Common myeloid progenitor, CD34-positive (primary cell): ENCODE measurements at regions not wholly inside any gene's neighbourhood (a gene's known extent, or its start where the extent isn't known, plus 50 kb on each side); places are given as distances from the start of the nearest gene placed in this dataset.
"Not testable (repeated sequence)": the region's sequence is repeated elsewhere in the genome, so short reads cannot be mapped to it uniquely, and the experiment has no call there.

Experiments
- CTCF ChIA-PET: fragments of 350-600 bp; sonication (Branson Sonifier 250); formaldehyde crosslinking; loops from one replicate; lab custom pipeline; 2021; ENCODE audit warnings: antibody characterized with exemption; lab: Charles Lee
- POLR2A ChIA-PET: fragments of 350-600 bp; sonication (Branson Sonifier 250); formaldehyde crosslinking; loops from one replicate; lab custom pipeline; 2021; ENCODE audit warnings: antibody characterized with exemption; lab: Charles Lee
- DNase-seq, 3 donors: peaks; one replicate each; pipeline versions ENCODE4 v3.0.0 to v3.0.0-alpha.2; 2013
- H3K27ac ChIP-seq, 2 experiments: 1 replicate in 1 of 2; 2 replicates in 1 of 2; pipeline ENCODE4 v1.7.0; 2013; ENCODE audit warnings: inconsistent platforms in 2 of 2, low read length in 2 of 2, mild to moderate bottlenecking in 2 of 2, low read depth in 1 of 2, moderate library complexity in 1 of 2; ENCODE audit not compliant: severe bottlenecking in 2 of 2, insufficient read depth in 1 of 2, poor library complexity in 1 of 2
- H3K27me3 ChIP-seq, 5 experiments: replicated peaks in 2 of 5; 1 replicate in 3 of 5; 2 replicates in 2 of 5; pipeline versions ENCODE4 v1.6.1 to v1.7.0; 2013; ENCODE audit warnings: low read length in 4 of 5, mild to moderate bottlenecking in 2 of 5, moderate library complexity in 2 of 5, inconsistent platforms in 1 of 5; ENCODE audit not compliant: insufficient read depth in 5 of 5, control insufficient read depth in 4 of 5
- H3K36me3 ChIP-seq, 4 experiments: 1 replicate in 2 of 4; 2 replicates in 2 of 4; pipeline versions ENCODE4 v1.6.1 to v1.7.0; 2013; ENCODE audit warnings: low read length in 3 of 4, control low read depth in 1 of 4, mild to moderate bottlenecking in 1 of 4; ENCODE audit not compliant: control insufficient read depth in 4 of 4, insufficient read depth in 4 of 4
- H3K4me1 ChIP-seq, 4 experiments: 1 replicate in 3 of 4; 2 replicates in 1 of 4; pipeline versions ENCODE4 v1.6.1 to v1.7.1; 2013; ENCODE audit warnings: low read length in 3 of 4, mild to moderate bottlenecking in 3 of 4, control low read depth in 1 of 4, inconsistent platforms in 1 of 4, moderate library complexity in 1 of 4; ENCODE audit not compliant: control insufficient read depth in 4 of 4, insufficient read depth in 4 of 4; ENCODE audit errors: control extremely low read depth in 1 of 4
- H3K4me3 ChIP-seq, 7 experiments: 1 replicate in 4 of 7; 2 replicates in 3 of 7; pipeline versions ENCODE4 v1.5.1 to v1.7.0; 2013; ENCODE audit warnings: mild to moderate bottlenecking in 7 of 7, low read length in 6 of 7, moderate library complexity in 6 of 7, inconsistent platforms in 2 of 7, low read depth in 2 of 7, control low read depth in 1 of 7; ENCODE audit not compliant: insufficient read depth in 4 of 7, control insufficient read depth in 1 of 7; ENCODE audit errors: extremely low read depth in 1 of 7
- H3K9me3 ChIP-seq, 5 experiments: 1 replicate in 4 of 5; 2 replicates in 1 of 5; pipeline versions ENCODE4 v1.6.1 to v1.7.1; 2013; ENCODE audit warnings: low read length in 4 of 5, mild to moderate bottlenecking in 2 of 5, inconsistent platforms in 1 of 5, low read depth in 1 of 5, moderate library complexity in 1 of 5; ENCODE audit not compliant: control insufficient read depth in 4 of 5, insufficient read depth in 2 of 5; ENCODE audit errors: control extremely low read depth in 1 of 5
- WGBS: methylation state at CpG from one replicate; pipeline ENCODE4 v1.1.5; 2013; ENCODE audit not compliant: insufficient coverage; 5-methylcytosine and 5-hydroxymethylcytosine counted together

- H3K27me3 ChIP-seq: peaks cover 0 to 3% (median 0%) of the 10 kb centered on the region in 5 experiments
- H3K9me3 ChIP-seq: no peaks in the 10 kb centered on the region
- ChIA-PET CTCF (no interaction called here), POLR2A (no interaction called here)
- no peak overlapping the region for H3K27ac ChIP-seq
- H3K4me1 ChIP-seq: no peaks in the 10 kb centered on the region
- no peak overlapping the region for H3K4me3 ChIP-seq
- WGBS: 62% methylated on average over 9 of the region's 16 CpGs
- no peak for DNase-seq
- no peaks in the 10 kb centered on the region for H3K36me3 ChIP-seq
Measured at GRCh38 chrX:1140236-1140681, 72.2 kb downstream of the CRLF2 start.

GRCh38 chrX:1139185-1139500 is 73.3 kb downstream of the CRLF2 start:
- CTCF ChIA-PET: no interaction called here
- POLR2A ChIA-PET: no interaction called here

GRCh38 chrX:1138476-1139184 is 73.8 kb downstream of the CRLF2 start:
- Histone ChIP-seq H3K27ac (no peak overlapping the region), H3K9me3 (no peaks in the 10 kb centered on the region), H3K27me3 (peaks cover 0 to 3% (median 0%) of the 10 kb centered on the region in 5 experiments), H3K36me3 (no peaks in the 10 kb centered on the region), H3K4me3 (no peak overlapping the region), H3K4me1 (no peaks in the 10 kb centered on the region)
- POLR2A ChIA-PET: no interaction called here
- DNase-seq: no peak
- 81% methylated on average over 21 of the region's 22 CpGs for WGBS
- CTCF ChIA-PET: no interaction called here

More at GRCh38 chrX:1139185-1139500, 73.3 kb downstream of the CRLF2 start:
- H3K27ac ChIP-seq: no peak overlapping the region
- WGBS: 94% methylated on average over 10 of the region's 10 CpGs
- no peaks in the 10 kb centered on the region for H3K36me3 ChIP-seq
- H3K27me3 ChIP-seq: peaks cover 0 to 3% (median 0%) of the 10 kb centered on the region in 5 experiments
- no peak overlapping the region for H3K4me3 ChIP-seq
- no peaks in the 10 kb centered on the region for H3K4me1 ChIP-seq
- no peak for DNase-seq
- no peaks in the 10 kb centered on the region for H3K9me3 ChIP-seq

- Histone ChIP-seq H3K4me3 (no peak overlapping the region), H3K9me3 (no peaks in the 10 kb centered on the region), H3K27me3 (peaks cover 0 to 3% (median 0%) of the 10 kb centered on the region in 5 experiments), H3K36me3 (no peaks in the 10 kb centered on the region), H3K4me1 (no peaks in the 10 kb centered on the region), H3K27ac (no peak overlapping the region)
- ChIA-PET POLR2A (no interaction called here), CTCF (no interaction called here)
- WGBS: 98% methylated on average over 8 of the region's 10 CpGs
- DNase-seq: no peak
Measured at GRCh38 chrX:1137531-1137930, 74.9 kb downstream of the CRLF2 start.

- H3K4me1 ChIP-seq, POLR2A ChIA-PET, H3K27ac ChIP-seq, CTCF ChIA-PET, H3K36me3 ChIP-seq, H3K4me3 ChIP-seq, H3K27me3 ChIP-seq, DNase-seq, H3K9me3 ChIP-seq: not testable (repeated sequence)
- WGBS: 100% methylated on average over 7 of the region's 8 CpGs
Measured at GRCh38 chrX:1136582-1136981, 75.9 kb downstream of the CRLF2 start.

GRCh38 chrX:1134976-1135375 is 77.5 kb downstream of the CRLF2 start:
- Histone ChIP-seq H3K36me3 (no peaks in the 10 kb centered on the region), H3K27ac (no peak overlapping the region), H3K4me1 (no peaks in the 10 kb centered on the region), H3K27me3 (no peaks in the 10 kb centered on the region), H3K9me3 (no peaks in the 10 kb centered on the region), H3K4me3 (no peak overlapping the region)
- ChIA-PET CTCF (no interaction called here), POLR2A (no interaction called here)
- WGBS: 97% methylated on average over 13 of the region's 13 CpGs
- no peak for DNase-seq

GRCh38 chrX:1134156-1134555 is 78.3 kb downstream of the CRLF2 start:
- POLR2A ChIA-PET: no interaction called here
- Histone ChIP-seq H3K4me1 (no peaks in the 10 kb centered on the region), H3K36me3 (no peaks in the 10 kb centered on the region), H3K27ac (no peak overlapping the region), H3K27me3 (no peaks in the 10 kb centered on the region), H3K4me3 (no peak overlapping the region), H3K9me3 (no peaks in the 10 kb centered on the region)
- CTCF ChIA-PET: no interaction called here
- WGBS: 96% methylated on average over 9 of the region's 12 CpGs
- no peak for DNase-seq
